ENCODE measurements at regions not wholly inside any gene's neighbourhood (a gene's known extent, or its start where the extent isn't known, plus 50 kb on each side); places are given as distances from the start of the nearest gene placed in this dataset.
"Not testable (repeated sequence)": the region's sequence is repeated elsewhere in the genome, so short reads cannot be mapped to it uniquely, and the experiment has no call there.

GRCh38 chr13:54091884-54092283, 1063.3 kb downstream of the OLFM4 start:
- DNase-seq, result no peak
- TF ChIP-seq POLR2AphosphoS5 (IDR thresholded peaks at IDR 0.05) (no peak), CTCF (IDR thresholded peaks at IDR 0.05) (no peak), POLR2A (IDR thresholded peaks at IDR 0.05) (no peak), EP300 (IDR thresholded peaks at IDR 0.05) (no peak)
- no peaks in the 10 kb centered on the region for H3K4me1 ChIP-seq

GRCh38 chr13:54092686-54093085, 1064.1 kb downstream of the OLFM4 start:
- intact Hi-C loops (cut with DNase I; ENCODE audit: low total_unique reads), result no loop called here
- no peaks in the 10 kb centered on the region for H3K27me3 ChIP-seq
- WGBS, 5 donors, result 80 to 95% (median 86%) methylated on average over 6 to 8 of the region's 8 CpGs
- peaks cover 0 to 12% (median 7%) of the 10 kb centered on the region in 4 donors for H3K9me3 ChIP-seq
- H3K4me3 ChIP-seq, result no peak overlapping the region
- H3K4me1 ChIP-seq, result no peaks in the 10 kb centered on the region
- H3K36me3 ChIP-seq, result no peaks in the 10 kb centered on the region
- H3K27ac ChIP-seq, result no peak overlapping the region
- TF ChIP-seq EP300 (IDR thresholded peaks at IDR 0.05) (no peak), POLR2AphosphoS5 (IDR thresholded peaks at IDR 0.05) (no peak), POLR2A (IDR thresholded peaks at IDR 0.05) (no peak), CTCF (IDR thresholded peaks at IDR 0.05) (no peak)
- DNase-seq, result no peak

More at GRCh38 chr13:54091884-54092283, 1063.3 kb downstream of the OLFM4 start:
- Histone ChIP-seq H3K27ac (no peak overlapping the region), H3K9me3 (peaks cover 0 to 12% (median 7%) of the 10 kb centered on the region in 4 donors), H3K4me3 (no peak overlapping the region), H3K36me3 (no peaks in the 10 kb centered on the region), H3K27me3 (no peaks in the 10 kb centered on the region)
- 88 to 100% (median 93%) methylated on average over 1 of the region's 1 CpG for WGBS, 5 donors
- intact Hi-C loops (cut with DNase I; ENCODE audit: low total_unique reads), result no loop called here

GRCh38 chr13:54110597-54110996, 1082.0 kb downstream of the OLFM4 start:
- no peaks in the 10 kb centered on the region for H3K36me3 ChIP-seq
- TF ChIP-seq EP300 (IDR thresholded peaks at IDR 0.05), result no peak
- no peak for TF ChIP-seq POLR2A (IDR thresholded peaks at IDR 0.05)
- TF ChIP-seq POLR2AphosphoS5 (IDR thresholded peaks at IDR 0.05), result no peak
- no peak for TF ChIP-seq CTCF (IDR thresholded peaks at IDR 0.05)
- H3K4me1 ChIP-seq, result no peaks in the 10 kb centered on the region
- H3K4me3 ChIP-seq, result no peak overlapping the region
- intact Hi-C loops (cut with DNase I; ENCODE audit: low total_unique reads), result no loop called here
- H3K27ac ChIP-seq, result no peak overlapping the region
- H3K27me3 ChIP-seq, result no peaks in the 10 kb centered on the region
- H3K9me3 ChIP-seq, result no peaks in the 10 kb centered on the region
- no peak for DNase-seq

GRCh38 chr13:54124700-54125099, 1096.1 kb downstream of the OLFM4 start:
- Histone ChIP-seq H3K9me3 (no peaks in the 10 kb centered on the region), H3K27ac (no peak overlapping the region), H3K4me1 (no peaks in the 10 kb centered on the region), H3K27me3 (no peaks in the 10 kb centered on the region), H3K4me3 (no peak overlapping the region), H3K36me3 (no peaks in the 10 kb centered on the region)
- DNase-seq, result no peak
- TF ChIP-seq POLR2A (IDR thresholded peaks at IDR 0.05) (no peak), CTCF (IDR thresholded peaks at IDR 0.05) (no peak), POLR2AphosphoS5 (IDR thresholded peaks at IDR 0.05) (no peak), EP300 (IDR thresholded peaks at IDR 0.05) (no peak)
- intact Hi-C loops (cut with DNase I; ENCODE audit: low total_unique reads), result no loop called here
- 64 to 79% (median 76%) methylated on average over 3 of the region's 3 CpGs for WGBS, 5 donors

DNA sequence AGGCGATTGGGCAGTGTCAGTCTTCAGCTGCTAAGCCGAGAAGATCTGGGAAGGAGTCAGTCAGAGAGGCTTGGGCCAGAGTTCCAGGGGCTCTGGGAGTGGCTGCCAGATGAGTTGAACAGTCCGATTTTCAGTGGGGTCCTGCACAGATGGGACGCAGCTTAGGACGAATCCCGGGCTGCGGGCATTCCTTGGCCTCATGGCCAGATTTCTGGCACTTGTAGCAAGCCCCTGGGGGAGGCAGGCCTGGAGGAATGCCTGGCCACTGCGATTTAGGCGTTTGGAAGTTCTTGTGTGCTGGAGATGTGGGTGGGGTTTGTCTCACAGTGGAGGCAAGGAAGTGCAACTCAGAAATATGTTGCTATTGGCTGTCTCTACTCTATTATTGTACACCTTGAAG, 1102.3 kb downstream of the OLFM4 start:
- WGBS, 5 donors, result 66 to 84% (median 81%) methylated on average over 5 to 9 of the region's 9 CpGs
- H3K4me3 ChIP-seq, result not testable (repeated sequence)

DNA sequence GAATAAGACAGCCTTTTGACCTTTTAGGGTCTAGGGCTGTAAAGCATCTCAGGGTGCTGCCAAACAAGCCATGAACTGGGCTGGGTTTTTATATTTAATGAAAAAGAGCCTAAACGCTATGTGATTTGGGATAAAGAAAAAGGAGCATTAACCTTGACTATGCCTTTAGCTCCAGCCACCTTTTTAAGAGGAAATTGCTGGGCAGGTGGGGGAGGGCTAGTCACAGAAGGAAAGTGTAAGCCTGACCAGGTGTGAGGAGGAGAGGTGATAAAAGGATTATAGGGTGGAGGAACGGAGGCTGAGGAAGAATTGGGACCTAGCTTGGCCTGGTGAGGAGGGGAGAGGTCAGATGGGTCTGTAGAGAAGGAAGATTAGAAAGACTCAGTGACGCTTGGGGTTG, 1102.8 kb downstream of the OLFM4 start:
- DNase-seq; H3K9me3 ChIP-seq; H3K4me1 ChIP-seq; H3K27me3 ChIP-seq; H3K36me3 ChIP-seq; intact Hi-C loops (cut with DNase I; ENCODE audit: low total_unique reads); H3K27ac ChIP-seq; H3K4me3 ChIP-seq: not testable (repeated sequence)
- WGBS, 5 donors, result 60 to 78% (median 75%) methylated on average over 3 of the region's 3 CpGs

More for the DNA sequence above, 1102.3 kb downstream of the OLFM4 start:
- H3K27me3 ChIP-seq; H3K27ac ChIP-seq; intact Hi-C loops (cut with DNase I; ENCODE audit: low total_unique reads); DNase-seq; H3K36me3 ChIP-seq; H3K4me1 ChIP-seq; H3K9me3 ChIP-seq: not testable (repeated sequence)

GRCh38 chr13:54132127-54132526, 1103.5 kb downstream of the OLFM4 start:
- H3K4me1 ChIP-seq; H3K27ac ChIP-seq; H3K9me3 ChIP-seq; intact Hi-C loops (cut with DNase I; ENCODE audit: low total_unique reads); DNase-seq; H3K4me3 ChIP-seq; H3K27me3 ChIP-seq; H3K36me3 ChIP-seq: not testable (repeated sequence)
- 87 to 92% (median 91%) methylated on average over 12 of the region's 12 CpGs for WGBS, 5 donors

DNA sequence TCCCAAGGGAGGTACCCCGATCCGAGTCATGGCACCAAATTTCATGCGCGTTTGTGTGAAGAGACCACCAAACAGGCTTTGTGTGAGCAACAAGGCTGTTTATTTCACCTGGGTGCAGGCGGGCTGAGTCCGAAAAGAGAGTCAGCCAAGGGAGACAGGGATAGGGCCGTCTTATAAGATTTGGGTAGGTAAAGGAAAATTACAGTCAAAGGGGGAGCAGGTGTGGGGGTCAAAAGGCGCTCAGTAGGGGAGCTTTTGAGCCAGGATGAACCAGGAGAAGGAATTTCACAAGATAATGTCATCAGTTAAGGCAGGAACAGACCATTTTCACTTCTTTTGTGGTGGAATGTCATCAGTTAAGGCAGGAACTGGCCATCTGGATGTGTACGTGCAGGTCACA, 1104.1 kb downstream of the OLFM4 start:
- DNase-seq; H3K27me3 ChIP-seq; H3K36me3 ChIP-seq; H3K27ac ChIP-seq; intact Hi-C loops (cut with DNase I; ENCODE audit: low total_unique reads); H3K4me3 ChIP-seq; H3K4me1 ChIP-seq; H3K9me3 ChIP-seq: not testable (repeated sequence)
- WGBS, 5 donors, result 81 to 90% (median 85%) methylated on average over 9 of the region's 9 CpGs

Measured in stomach (tissue), 8 donors.